Stomach smooth muscle (tissue), 2 donors: ENCODE measurements at regions not wholly inside any gene's neighbourhood (a gene's known extent, or its start where the extent isn't known, plus 50 kb on each side); places are given as distances from the start of the nearest gene placed in this dataset.
"Not testable (repeated sequence)": the region's sequence is repeated elsewhere in the genome, so short reads cannot be mapped to it uniquely, and the experiment has no call there.

ENCODE experiments used
- H3K27ac ChIP-seq: one replicate; pipeline ENCODE4 v1.7.0; 2013; ENCODE audit warnings: mild to moderate bottlenecking, low read length, inconsistent platforms
- H3K27me3 ChIP-seq, 2 donors: one replicate each; pipeline ENCODE4 v1.7.0; 2013; ENCODE audit warnings: low read length in 2 of 2; ENCODE audit not compliant: insufficient read depth in 2 of 2, control insufficient read depth in 1 of 2
- H3K36me3 ChIP-seq, 2 donors: one replicate each; pipeline ENCODE4 v1.7.0; 2013; ENCODE audit warnings: low read length in 2 of 2; ENCODE audit not compliant: control insufficient read depth in 2 of 2, insufficient read depth in 2 of 2
- H3K4me1 ChIP-seq: one replicate; pipeline ENCODE4 v1.7.0; 2013; ENCODE audit warnings: low read length; ENCODE audit not compliant: control insufficient read depth, insufficient read depth
- H3K4me3 ChIP-seq, 2 donors: one replicate each; pipeline ENCODE4 v1.7.0; 2013; ENCODE audit warnings: low read length in 2 of 2
- H3K9ac ChIP-seq, 2 donors: one replicate each; pipeline ENCODE4 v1.7.0; 2013; ENCODE audit warnings: low read length in 2 of 2, mild to moderate bottlenecking in 1 of 2
- H3K9me3 ChIP-seq, 2 donors: one replicate each; pipeline ENCODE4 v1.7.0; 2013; ENCODE audit warnings: low read length in 2 of 2; ENCODE audit not compliant: control insufficient read depth in 2 of 2
- donor health status: healthy.
- donor health status: Pancreatic carcinoma.

DNA sequence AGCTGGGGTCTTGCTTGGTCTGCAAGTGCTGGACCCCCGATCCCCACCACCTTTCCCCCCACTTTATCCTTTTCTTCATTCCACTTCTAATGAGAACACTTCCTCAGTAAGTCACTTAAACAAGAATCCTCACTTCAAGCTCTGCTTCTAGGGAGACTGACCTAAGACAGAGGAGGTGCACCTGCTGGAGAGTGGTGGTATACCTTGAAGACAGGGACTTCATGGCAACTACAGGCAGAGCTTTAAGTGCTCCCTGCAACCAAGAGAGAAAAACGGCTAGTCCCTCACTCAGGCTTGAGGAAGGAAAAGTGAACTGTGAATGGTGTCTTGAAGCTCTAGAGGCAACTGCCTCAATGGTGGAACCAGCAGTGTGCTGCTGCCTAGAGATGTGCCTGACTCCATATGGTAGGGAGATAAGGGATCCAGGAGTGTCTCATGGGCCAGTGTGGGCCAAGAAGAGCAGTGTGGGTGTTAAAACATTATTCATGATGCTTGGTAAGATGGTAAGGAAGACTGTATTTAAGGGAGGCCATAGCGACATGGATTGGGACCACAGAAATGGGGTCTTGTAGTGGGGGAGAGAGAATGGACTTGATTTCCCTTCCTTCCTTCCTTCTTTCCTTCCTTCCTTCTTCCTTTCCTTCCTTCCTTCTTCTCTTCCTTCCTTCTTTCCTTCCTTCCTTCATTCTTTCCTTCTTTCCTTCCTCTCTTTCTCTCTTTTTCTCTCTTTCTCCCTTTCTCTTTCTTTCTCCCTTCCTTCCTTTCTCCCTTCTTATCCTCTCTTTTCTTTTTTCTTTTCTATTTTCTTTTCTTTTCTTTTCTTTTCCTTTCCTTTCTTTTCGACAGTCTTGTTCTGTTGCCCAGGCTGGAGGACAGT lies 96.2 kb upstream of the NAP1L1 start:
- H3K9ac ChIP-seq: no peak overlapping the region
- no peaks in the 10 kb centered on the region for H3K9me3 ChIP-seq
- H3K36me3 ChIP-seq: no peaks in the 10 kb centered on the region
- no peak overlapping the region for H3K4me3 ChIP-seq
- H3K27ac ChIP-seq: no peak overlapping the region
- no peaks in the 10 kb centered on the region for H3K4me1 ChIP-seq
- H3K27me3 ChIP-seq: no peaks in the 10 kb centered on the region

GRCh38 chr12:76178452-76178851 lies 94.0 kb upstream of the NAP1L1 start:
- H3K27ac ChIP-seq: no peak overlapping the region
- no peak overlapping the region for H3K4me3 ChIP-seq
- no peaks in the 10 kb centered on the region for H3K9me3 ChIP-seq

DNA sequence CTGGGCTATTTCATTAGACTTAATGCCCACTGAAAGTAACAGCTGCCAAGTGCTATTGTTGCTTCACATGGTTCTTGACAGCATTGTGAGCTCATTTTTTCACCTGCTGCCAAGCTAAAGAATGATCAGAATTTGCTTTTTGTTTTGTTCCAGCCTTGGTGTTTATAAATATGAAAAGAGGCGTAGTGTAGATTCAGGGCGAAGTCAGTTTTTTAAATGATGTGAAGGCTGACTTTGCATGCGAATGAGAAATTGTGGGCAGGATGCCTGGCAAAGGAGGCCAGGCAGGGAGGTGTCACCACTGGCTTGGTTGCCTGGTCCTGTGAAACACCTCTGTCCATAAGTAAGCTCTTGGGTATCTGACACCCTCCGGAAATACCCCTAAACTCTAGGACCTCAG lies 93.3 kb upstream of the NAP1L1 start:
- no peaks in the 10 kb centered on the region for H3K36me3 ChIP-seq
- no peak overlapping the region for H3K9ac ChIP-seq
- no peak overlapping the region for H3K4me3 ChIP-seq
- no peak overlapping the region for H3K27ac ChIP-seq
- no peaks in the 10 kb centered on the region for H3K9me3 ChIP-seq
- H3K4me1 ChIP-seq: no peaks in the 10 kb centered on the region
- no peaks in the 10 kb centered on the region for H3K27me3 ChIP-seq

More at GRCh38 chr12:76178452-76178851, 94.0 kb upstream of the NAP1L1 start:
- Histone ChIP-seq H3K36me3 (no peaks in the 10 kb centered on the region), H3K9ac (no peak overlapping the region), H3K27me3 (no peaks in the 10 kb centered on the region), H3K4me1 (no peaks in the 10 kb centered on the region)

DNA sequence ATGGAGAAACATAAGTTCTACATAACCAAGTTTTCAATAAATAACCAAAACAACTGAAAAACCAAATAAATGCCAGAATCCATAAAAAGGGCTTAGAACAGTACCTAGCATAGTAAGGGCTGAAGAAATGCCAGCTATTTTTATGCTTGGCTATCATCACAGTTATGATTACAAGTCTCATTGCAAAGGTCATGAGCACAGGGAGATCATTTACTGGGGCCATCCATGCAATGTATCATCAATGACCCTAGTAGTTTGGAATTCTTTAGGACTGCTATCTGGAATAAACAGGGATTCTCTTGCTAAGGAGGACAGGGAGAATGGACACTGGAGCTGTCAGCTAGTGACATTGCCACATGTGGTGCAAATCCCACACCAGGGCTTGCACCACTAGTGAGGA lies 92.5 kb upstream of the NAP1L1 start:
- no peaks in the 10 kb centered on the region for H3K36me3 ChIP-seq
- no peak overlapping the region for H3K9ac ChIP-seq
- no peaks in the 10 kb centered on the region for H3K4me1 ChIP-seq
- no peaks in the 10 kb centered on the region for H3K9me3 ChIP-seq
- no peaks in the 10 kb centered on the region for H3K27me3 ChIP-seq
- no peak overlapping the region for H3K4me3 ChIP-seq
- H3K27ac ChIP-seq: no peak overlapping the region

GRCh38 chr12:76175946-76176345 lies 91.5 kb upstream of the NAP1L1 start:
- not testable (repeated sequence) for H3K9me3 ChIP-seq, H3K4me1 ChIP-seq, H3K36me3 ChIP-seq, H3K27me3 ChIP-seq, H3K4me3 ChIP-seq, H3K9ac ChIP-seq, H3K27ac ChIP-seq

- Histone ChIP-seq H3K9me3 (no peaks in the 10 kb centered on the region), H3K27me3 (peaks cover 0 to 2% of the 10 kb centered on the region in 2 donors), H3K9ac (no peak overlapping the region), H3K27ac (no peak overlapping the region), H3K4me3 (no peak overlapping the region), H3K36me3 (no peaks in the 10 kb centered on the region), H3K4me1 (no peaks in the 10 kb centered on the region)
Observed at GRCh38 chr12:76173756-76174155, 89.3 kb upstream of the NAP1L1 start.

- no peak overlapping the region for H3K27ac ChIP-seq
- peak overlapping the region in 1 of 2 donors; percentile 40 for H3K4me3 ChIP-seq
Observed at GRCh38 chr12:76158518-76159321, 74.2 kb upstream of the NAP1L1 start.

DNA sequence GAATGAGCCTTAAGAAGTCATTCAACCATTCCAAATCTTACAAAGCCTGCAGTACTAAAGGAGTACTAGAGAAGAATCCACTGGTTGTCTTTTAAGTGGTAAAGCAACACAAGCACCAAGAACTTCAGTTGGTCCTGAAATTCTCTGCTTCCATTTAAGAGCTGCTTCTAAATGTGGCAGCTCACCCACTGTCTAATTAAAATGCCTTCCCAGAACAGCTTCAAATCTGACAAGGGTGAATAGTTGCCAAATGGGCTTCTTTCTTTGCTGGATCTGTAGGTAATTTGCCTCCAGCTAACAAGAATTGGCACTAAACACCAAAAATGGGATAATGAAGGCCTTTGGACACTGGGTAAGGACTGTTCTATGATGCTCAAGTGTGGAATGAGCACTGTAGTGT lies 72.2 kb upstream of the NAP1L1 start:
- no peaks in the 10 kb centered on the region for H3K4me1 ChIP-seq
- H3K27ac ChIP-seq: no peak overlapping the region
- H3K36me3 ChIP-seq: no peaks in the 10 kb centered on the region
- H3K4me3 ChIP-seq: no peak overlapping the region
- no peaks in the 10 kb centered on the region for H3K9me3 ChIP-seq
- H3K9ac ChIP-seq: no peak overlapping the region
- no peaks in the 10 kb centered on the region for H3K27me3 ChIP-seq

More at GRCh38 chr12:76158518-76159321, 74.2 kb upstream of the NAP1L1 start:
- H3K9ac ChIP-seq: no peak overlapping the region
- no peaks in the 10 kb centered on the region for H3K36me3 ChIP-seq
- H3K9me3 ChIP-seq: no peaks in the 10 kb centered on the region
- no peaks in the 10 kb centered on the region for H3K27me3 ChIP-seq
- H3K4me1 ChIP-seq: no peaks in the 10 kb centered on the region

GRCh38 chr12:76156314-76156713 lies 71.8 kb upstream of the NAP1L1 start:
- H3K9ac ChIP-seq: no peak overlapping the region
- no peaks in the 10 kb centered on the region for H3K36me3 ChIP-seq
- H3K4me1 ChIP-seq: no peaks in the 10 kb centered on the region

DNA sequence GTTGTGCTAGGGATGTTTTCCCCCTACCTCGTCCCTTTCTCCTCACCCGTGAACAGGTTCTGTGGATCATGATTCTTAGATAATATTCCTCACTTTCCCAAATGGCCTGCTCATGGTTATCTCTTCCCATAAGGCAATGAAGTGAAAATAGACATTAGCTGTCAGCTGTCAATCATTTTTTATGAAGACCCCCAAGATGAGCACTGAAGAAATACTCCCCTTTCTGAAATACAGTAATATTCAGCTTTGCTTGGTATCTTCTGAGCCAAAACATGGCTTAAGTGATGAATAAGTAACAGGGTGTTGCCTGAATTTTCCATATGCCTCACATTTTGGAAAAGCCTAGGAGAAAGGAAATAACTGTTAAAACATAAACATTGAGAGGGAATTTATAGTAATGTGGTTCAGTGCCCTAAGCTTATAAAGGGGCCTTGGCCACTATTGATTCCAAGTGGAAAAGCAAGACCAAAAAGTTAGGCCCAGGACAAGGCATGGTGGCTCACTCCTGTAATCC lies 70.7 kb upstream of the NAP1L1 start:
- H3K9ac ChIP-seq: no peak overlapping the region

More at GRCh38 chr12:76156314-76156713, 71.8 kb upstream of the NAP1L1 start:
- no peak overlapping the region for H3K4me3 ChIP-seq
- H3K27ac ChIP-seq: no peak overlapping the region
- no peaks in the 10 kb centered on the region for H3K27me3 ChIP-seq
- no peaks in the 10 kb centered on the region for H3K9me3 ChIP-seq

More for the DNA sequence above, 70.7 kb upstream of the NAP1L1 start:
- H3K27me3 ChIP-seq: no peaks in the 10 kb centered on the region
- no peaks in the 10 kb centered on the region for H3K4me1 ChIP-seq
- no peak overlapping the region for H3K4me3 ChIP-seq
- no peak overlapping the region for H3K27ac ChIP-seq
- no peaks in the 10 kb centered on the region for H3K36me3 ChIP-seq
- no peaks in the 10 kb centered on the region for H3K9me3 ChIP-seq
